H1 (cell line): ENCODE measurements at regions not wholly inside any gene's neighbourhood (a gene's known extent, or its start where the extent isn't known, plus 50 kb on each side); places are given as distances from the start of the nearest gene placed in this dataset.
A peak's percentile ranks its signal among the peaks of the same experiment; 100 is the strongest.

Source experiments
- BRCA1 ChIP-seq: IDR thresholded peaks from 2 replicates; pipeline ENCODE4 v1.6.1; 2012; ENCODE audit warnings: low read depth, low read length, improper control_type of control experiment
- CHD2 ChIP-seq: IDR thresholded peaks from 2 replicates; pipeline ENCODE4 v1.6.1; 2012; ENCODE audit warnings: low read length, improper control_type of control experiment
- E2F6 ChIP-seq: IDR thresholded peaks from 2 replicates; pipeline ENCODE4 v1.6.1; 2012; ENCODE audit warnings: inconsistent platforms
- EP300 ChIP-seq, 2 experiments: IDR thresholded peaks; 1 replicate in 1 of 2; 2 replicates in 1 of 2; pipeline ENCODE4 v1.6.1; 2011 to 2012; ENCODE audit warnings: low read depth in 2 of 2, low read length in 2 of 2, mild to moderate bottlenecking in 2 of 2, borderline replicate concordance in 1 of 2, inconsistent platforms in 1 of 2, moderate library complexity in 1 of 2
- EZH2 ChIP-seq: fragments of 200-600 bp; sonication (generic); IDR thresholded peaks from 2 replicates; pipeline ENCODE4 v1.7.1; 2012; ENCODE audit warnings: low read depth, mild to moderate bottlenecking, moderate library complexity, low read length, inconsistent platforms; ENCODE audit not compliant: severe bottlenecking
- GTF2F1 ChIP-seq: IDR thresholded peaks from 2 replicates; pipeline ENCODE4 v1.6.1; 2012; ENCODE audit warnings: low read depth, low read length, improper control_type of control experiment, borderline replicate concordance
- HDAC6 ChIP-seq: IDR thresholded peaks from one replicate; pipeline ENCODE4 v1.7.1; 2012; ENCODE audit warnings: low read depth, mild to moderate bottlenecking, inconsistent platforms, low read length, moderate library complexity
- KDM4A ChIP-seq: IDR thresholded peaks from one replicate; pipeline ENCODE4 v1.7.1; 2012; ENCODE audit warnings: low read depth, mild to moderate bottlenecking, moderate library complexity, low read length, inconsistent platforms; ENCODE audit not compliant: severe bottlenecking
- POLR2A ChIP-seq, 2 experiments: IDR thresholded peaks; 1 replicate in 1 of 2; 2 replicates in 1 of 2; pipeline ENCODE4 v1.6.1; 2011; ENCODE audit warnings: low read depth in 2 of 2, low read length in 2 of 2, mild to moderate bottlenecking in 2 of 2; ENCODE audit errors: control extremely low read depth in 1 of 2
- RBBP5 ChIP-seq: IDR thresholded peaks from 2 replicates; pipeline ENCODE4 v1.7.1; 2012; ENCODE audit warnings: low read depth, mild to moderate bottlenecking, inconsistent platforms, low read length, moderate library complexity, borderline replicate concordance
- RFX5 ChIP-seq: IDR thresholded peaks from 2 replicates; pipeline ENCODE4 v1.6.1; 2011; ENCODE audit warnings: low read depth, low read length, improper control_type of control experiment, borderline replicate concordance
- SAP30 ChIP-seq: fragments of 300-600 bp; sonication (generic); IDR thresholded peaks from 2 replicates; pipeline ENCODE4 v1.7.1; 2012; ENCODE audit warnings: low read length, moderate library complexity, mild to moderate bottlenecking, inconsistent platforms; ENCODE audit not compliant: insufficient read depth, insufficient replicate concordance
- SIN3A ChIP-seq, 2 experiments: IDR thresholded peaks in 1 of 2; conservative IDR thresholded peaks in 1 of 2; 2 replicates each; pipeline ENCODE4 v1.6.1; 2011 to 2012; ENCODE audit warnings: low read length in 2 of 2, improper control_type of control experiment in 1 of 2, low read depth in 1 of 2, mild to moderate bottlenecking in 1 of 2
- SP1 ChIP-seq: IDR thresholded peaks from 2 replicates; pipeline ENCODE4 v1.6.1; 2011; ENCODE audit warnings: low read depth, low read length
- SP2 ChIP-seq: IDR thresholded peaks from 2 replicates; pipeline ENCODE4 v1.6.1; 2012; ENCODE audit warnings: mild to moderate bottlenecking, low read length, inconsistent platforms
- SUZ12 ChIP-seq: fragments of 200-600 bp; sonication (generic); IDR thresholded peaks from 2 replicates; pipeline ENCODE4 v1.6.1; 2012; ENCODE audit warnings: mild to moderate bottlenecking, inconsistent platforms, low read length, moderate library complexity, mixed read lengths
- TBP ChIP-seq: IDR thresholded peaks from 2 replicates; pipeline ENCODE4 v1.6.1; 2011; ENCODE audit warnings: low read depth, low read length, improper control_type of control experiment
- TCF12 ChIP-seq: IDR thresholded peaks from 2 replicates; pipeline ENCODE4 v1.6.1; 2011; ENCODE audit warnings: low read depth, mild to moderate bottlenecking, low read length
- TF ChIP-seq, protein P1 (sequence below): IDR thresholded peaks from 2 replicates; pipeline ENCODE4 v1.6.1; 2011; ENCODE audit warnings: low read depth, mild to moderate bottlenecking, low read length; ENCODE audit not compliant: insufficient read depth
- TF ChIP-seq, protein P2 (sequence below): IDR thresholded peaks from 2 replicates; pipeline ENCODE4 v1.6.1; 2012; ENCODE audit warnings: low read length, inconsistent platforms

DNA sequence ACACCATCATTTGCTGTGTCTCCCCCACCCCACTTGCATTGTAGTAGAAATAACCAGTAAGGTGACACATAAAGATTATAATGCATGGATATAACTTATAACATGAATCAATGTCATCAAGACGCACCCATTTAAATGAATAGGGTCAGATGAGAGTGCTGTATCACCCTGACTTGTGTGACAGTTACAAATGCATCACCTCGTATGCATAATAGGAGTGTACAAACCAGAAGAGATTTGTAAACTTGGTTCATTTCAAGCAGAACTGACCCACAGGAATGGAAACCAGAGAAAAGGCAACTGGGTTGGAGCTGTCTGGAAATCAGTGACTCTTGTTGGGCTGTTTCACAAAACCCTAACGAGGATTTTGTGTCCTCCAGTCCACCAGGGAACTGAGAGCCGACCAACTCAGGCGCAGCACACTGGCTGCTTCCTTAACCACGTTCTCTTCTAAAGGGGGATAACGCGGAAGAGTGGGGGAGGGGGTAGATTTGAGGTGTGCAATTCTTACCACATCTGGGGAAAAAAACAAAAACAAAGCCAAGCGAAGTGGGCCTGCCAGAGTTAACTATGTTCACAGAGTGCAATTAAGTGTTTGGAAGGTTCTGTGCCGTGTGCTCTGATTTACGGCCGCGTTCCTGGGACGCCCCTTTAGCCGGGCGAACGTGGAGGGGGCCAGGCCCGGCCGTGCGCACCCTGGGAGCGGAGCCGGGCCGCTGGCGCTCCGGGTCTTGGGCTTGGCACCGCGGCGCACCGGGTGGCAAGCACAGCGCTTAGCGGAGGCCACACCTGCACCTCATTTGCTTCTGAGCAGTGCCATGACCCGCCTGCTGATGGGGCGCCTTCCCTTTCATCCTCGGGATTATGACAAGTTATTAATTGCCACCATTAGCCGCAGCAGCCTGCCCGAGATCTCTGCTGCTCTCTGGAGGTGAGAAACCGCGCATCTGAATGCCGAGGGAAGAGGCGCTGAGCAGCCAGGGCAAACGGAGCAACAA is 248.8 kb upstream of the FOXD3 start (continued):
- TF ChIP-seq GTF2F1 (no peak), E2F6 (peak; percentile 41; the same call in 1 of the 2 replicates), HDAC6 (no peak), SP2 (no peak), SIN3A (conservative IDR thresholded peaks at IDR 0.05 in 1 of 2, IDR thresholded peaks at IDR 0.05 in 1 of 2; ENCODE audit: low read depth in 1 of 2, low read length in 2 of 2) (0 out of 4 replicates have a peak, but pooled peaks of 1 of the 2 experiments have one; percentile 41), RFX5 (no peak), KDM4A (peak; percentile 89), RBBP5 (peak; percentile 72), TCF12 (no peak), SAP30 (no peak), EZH2 (no peak), POLR2A (IDR thresholded peaks at IDR 0.05; ENCODE audit: control extremely low read depth in 1 of 2, low read depth in 2 of 2, low read length in 2 of 2) (no peak), CHD2 (no peak), TBP (no peak), BRCA1 (no peak), SP1 (no peak), EP300 (IDR thresholded peaks at IDR 0.05; ENCODE audit: borderline replicate concordance in 1 of 2, low read depth in 2 of 2, low read length in 2 of 2) (no peak), SUZ12 (no peak)
- TF ChIP-seq, protein P1, sequence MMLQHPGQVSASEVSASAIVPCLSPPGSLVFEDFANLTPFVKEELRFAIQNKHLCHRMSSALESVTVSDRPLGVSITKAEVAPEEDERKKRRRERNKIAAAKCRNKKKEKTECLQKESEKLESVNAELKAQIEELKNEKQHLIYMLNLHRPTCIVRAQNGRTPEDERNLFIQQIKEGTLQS: no peak
- TF ChIP-seq, protein P2, sequence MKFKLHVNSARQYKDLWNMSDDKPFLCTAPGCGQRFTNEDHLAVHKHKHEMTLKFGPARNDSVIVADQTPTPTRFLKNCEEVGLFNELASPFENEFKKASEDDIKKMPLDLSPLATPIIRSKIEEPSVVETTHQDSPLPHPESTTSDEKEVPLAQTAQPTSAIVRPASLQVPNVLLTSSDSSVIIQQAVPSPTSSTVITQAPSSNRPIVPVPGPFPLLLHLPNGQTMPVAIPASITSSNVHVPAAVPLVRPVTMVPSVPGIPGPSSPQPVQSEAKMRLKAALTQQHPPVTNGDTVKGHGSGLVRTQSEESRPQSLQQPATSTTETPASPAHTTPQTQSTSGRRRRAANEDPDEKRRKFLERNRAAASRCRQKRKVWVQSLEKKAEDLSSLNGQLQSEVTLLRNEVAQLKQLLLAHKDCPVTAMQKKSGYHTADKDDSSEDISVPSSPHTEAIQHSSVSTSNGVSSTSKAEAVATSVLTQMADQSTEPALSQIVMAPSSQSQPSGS: no peak
